Uterus (tissue), 3 donors: ENCODE measurements at regions not wholly inside any gene's neighbourhood (a gene's known extent, or its start where the extent isn't known, plus 50 kb on each side); places are given as distances from the start of the nearest gene placed in this dataset.

ENCODE experiments used
- DNase-seq, 2 donors: peaks; one replicate each; pipeline ENCODE4 v3.0.0-alpha.2; 2019 to 2020
- H3K27ac ChIP-seq, 2 donors: fragments of 200-600 bp; sonication (generic); 1 replicate in 1 of 2; 2 replicates in 1 of 2; pipeline ENCODE4 v1.5.1; 2016 to 2018
- H3K27me3 ChIP-seq, 2 donors: fragments of 200-600 bp; sonication (generic); one replicate each; pipeline ENCODE4 v1.5.1; 2018 to 2019; ENCODE audit warnings: control low read depth in 1 of 2
- H3K36me3 ChIP-seq, 2 donors: fragments of 200-600 bp; sonication (generic); one replicate each; pipeline ENCODE4 v1.5.1; 2019; ENCODE audit warnings: control low read depth in 1 of 2
- H3K4me1 ChIP-seq, 2 donors: fragments of 200-600 bp; sonication (generic); one replicate each; pipeline ENCODE4 v1.5.1; 2018 to 2019; ENCODE audit warnings: control low read depth in 1 of 2
- H3K4me3 ChIP-seq, 2 donors: fragments of 200-600 bp; sonication (generic); 1 replicate in 1 of 2; 2 replicates in 1 of 2; pipeline ENCODE4 v1.5.1; 2018 to 2019; ENCODE audit warnings: mild to moderate bottlenecking in 1 of 2
- H3K9me3 ChIP-seq, 2 donors: fragments of 200-600 bp; sonication (generic); one replicate each; pipeline ENCODE4 v1.5.1; 2019; ENCODE audit warnings: control low read depth in 1 of 2
- CTCF ChIP-seq, 4 experiments: fragments of 200-600 bp in 2 of 4; fragments of 450-650 bp in 2 of 4; sonication (generic) in 2 of 4; IDR thresholded peaks; one replicate each; pipeline ENCODE4 v1.5.1; 2016 to 2019; ENCODE audit warnings: antibody characterized with exemption in 4 of 4, mild to moderate bottlenecking in 2 of 4, moderate library complexity in 1 of 4
- POLR2A ChIP-seq, 2 donors: fragments of 450-650 bp; IDR thresholded peaks; one replicate each; pipeline ENCODE4 v1.6.1; 2016; ENCODE audit warnings: antibody characterized with exemption in 2 of 2, mild to moderate bottlenecking in 1 of 2, moderate library complexity in 1 of 2
- intact Hi-C: fragments of 100-400 bp; cut with DNase I; formaldehyde crosslinking; loops from one replicate; pipeline ENCODE4 v1.15.1; 2023; ENCODE audit warnings: low total_unique reads
- donor health status: DM: yes; HTN: yes; CAD: no.

DNA sequence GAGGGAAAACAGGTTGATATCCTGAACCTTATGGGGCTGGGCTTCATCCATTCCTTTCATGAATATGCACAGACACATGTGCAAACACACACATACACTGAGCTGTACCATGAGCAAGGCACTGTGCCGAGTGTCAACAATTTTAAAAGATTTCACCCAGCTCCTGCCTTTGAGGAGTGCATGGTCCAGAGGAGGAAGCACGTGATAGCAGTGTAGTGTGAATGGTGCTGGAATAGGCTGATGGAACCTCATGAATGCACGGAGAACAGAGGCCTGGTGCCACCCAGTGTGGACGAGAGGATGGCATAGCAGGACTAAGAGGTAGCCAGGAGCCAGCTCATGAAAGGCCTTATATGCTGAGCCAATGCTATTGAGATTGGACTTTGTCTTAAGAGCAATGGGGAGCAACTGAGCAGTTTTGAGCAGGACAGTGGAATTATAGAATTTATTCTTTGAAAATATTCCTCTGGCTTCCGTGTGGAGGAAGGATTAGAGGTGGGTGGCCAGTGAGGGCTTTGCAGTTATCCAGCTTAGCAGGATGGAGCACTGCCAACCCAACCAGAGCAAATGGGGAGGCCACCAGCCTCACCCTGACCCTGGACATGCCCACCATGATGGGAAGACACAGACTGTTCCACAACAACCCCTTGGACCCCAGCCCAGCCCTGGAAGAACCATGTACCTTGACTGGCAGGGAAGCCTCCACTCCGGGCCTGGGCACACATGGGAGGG lies 84.4 kb downstream of the UNC5CL start:
- intact Hi-C loops = no loop called here

DNA sequence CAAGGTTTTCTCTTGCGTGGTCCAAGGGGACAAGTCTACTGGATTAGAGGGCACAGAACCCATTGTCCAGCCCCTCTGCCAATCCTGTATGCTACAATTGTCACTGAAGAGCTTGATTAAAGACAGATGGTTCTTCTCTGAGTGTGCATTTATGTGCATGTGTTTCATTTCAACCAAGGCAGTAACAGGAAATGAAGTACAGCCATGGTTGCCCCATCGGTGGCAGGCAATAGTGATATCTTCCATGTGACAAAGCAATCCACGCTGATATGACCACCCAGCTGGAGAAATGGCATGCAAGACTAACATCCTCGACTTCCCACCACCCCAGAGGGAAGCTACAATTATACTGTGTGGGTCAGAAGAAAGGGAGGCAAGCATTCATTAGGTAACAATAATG lies 85.5 kb downstream of the UNC5CL start:
- Histone ChIP-seq H3K27ac (no peak overlapping the region), H3K36me3 (no peaks in the 10 kb centered on the region), H3K4me1 (no peaks in the 10 kb centered on the region), H3K4me3 (no peak overlapping the region), H3K9me3 (no peaks in the 10 kb centered on the region), H3K27me3 (no peaks in the 10 kb centered on the region)
- no peak for TF ChIP-seq CTCF (IDR thresholded peaks at IDR 0.05)
- TF ChIP-seq POLR2A (IDR thresholded peaks at IDR 0.05) = no peak
- intact Hi-C loops = no loop called here
- DNase-seq = no peak

More for the DNA sequence above, 84.4 kb downstream of the UNC5CL start:
- H3K4me1 ChIP-seq = no peaks in the 10 kb centered on the region
- no peak for DNase-seq
- TF ChIP-seq POLR2A (IDR thresholded peaks at IDR 0.05) = no peak
- TF ChIP-seq CTCF (IDR thresholded peaks at IDR 0.05) = no peak
- no peak overlapping the region for H3K27ac ChIP-seq
- H3K27me3 ChIP-seq = no peaks in the 10 kb centered on the region
- no peak overlapping the region for H3K4me3 ChIP-seq
- no peaks in the 10 kb centered on the region for H3K36me3 ChIP-seq
- no peaks in the 10 kb centered on the region for H3K9me3 ChIP-seq

- Histone ChIP-seq H3K36me3 (no peaks in the 10 kb centered on the region), H3K4me3 (no peak overlapping the region), H3K27me3 (no peaks in the 10 kb centered on the region), H3K9me3 (no peaks in the 10 kb centered on the region), H3K27ac (no peak overlapping the region), H3K4me1 (no peaks in the 10 kb centered on the region)
- TF ChIP-seq POLR2A (IDR thresholded peaks at IDR 0.05) (no peak), CTCF (IDR thresholded peaks at IDR 0.05) (no peak)
- no peak for DNase-seq
- intact Hi-C loops = no loop called here
These were observed 87.9 kb downstream of the UNC5CL start for GRCh38 chr6:40950986-40951698.

DNA sequence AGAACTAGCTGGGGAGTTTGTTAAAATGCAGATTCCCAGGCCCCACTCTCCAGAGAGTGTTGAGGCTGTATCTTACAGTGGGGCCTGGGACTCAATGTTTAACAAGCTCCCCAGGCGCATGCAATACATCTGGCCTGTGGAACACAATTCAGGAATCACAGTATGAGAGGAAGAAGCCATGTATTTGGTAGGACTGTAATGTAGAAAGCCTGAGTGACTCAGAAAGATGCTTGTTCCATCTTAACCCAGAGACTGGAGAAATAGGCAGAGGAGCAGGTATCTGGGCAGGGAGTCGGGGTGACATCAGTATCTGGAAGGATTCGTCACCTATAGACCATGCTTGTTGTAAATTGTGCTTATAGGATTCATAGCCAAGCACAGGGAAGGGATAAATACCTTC lies 90.5 kb downstream of the UNC5CL start:
- intact Hi-C loops = no loop called here
- H3K36me3 ChIP-seq = no peaks in the 10 kb centered on the region
- no peak overlapping the region for H3K27ac ChIP-seq
- TF ChIP-seq CTCF (IDR thresholded peaks at IDR 0.05) (no peak), POLR2A (IDR thresholded peaks at IDR 0.05) (no peak)
- no peak for DNase-seq
- H3K4me1 ChIP-seq = no peaks in the 10 kb centered on the region
- no peaks in the 10 kb centered on the region for H3K9me3 ChIP-seq
- H3K4me3 ChIP-seq = no peak overlapping the region
- H3K27me3 ChIP-seq = no peaks in the 10 kb centered on the region

DNA sequence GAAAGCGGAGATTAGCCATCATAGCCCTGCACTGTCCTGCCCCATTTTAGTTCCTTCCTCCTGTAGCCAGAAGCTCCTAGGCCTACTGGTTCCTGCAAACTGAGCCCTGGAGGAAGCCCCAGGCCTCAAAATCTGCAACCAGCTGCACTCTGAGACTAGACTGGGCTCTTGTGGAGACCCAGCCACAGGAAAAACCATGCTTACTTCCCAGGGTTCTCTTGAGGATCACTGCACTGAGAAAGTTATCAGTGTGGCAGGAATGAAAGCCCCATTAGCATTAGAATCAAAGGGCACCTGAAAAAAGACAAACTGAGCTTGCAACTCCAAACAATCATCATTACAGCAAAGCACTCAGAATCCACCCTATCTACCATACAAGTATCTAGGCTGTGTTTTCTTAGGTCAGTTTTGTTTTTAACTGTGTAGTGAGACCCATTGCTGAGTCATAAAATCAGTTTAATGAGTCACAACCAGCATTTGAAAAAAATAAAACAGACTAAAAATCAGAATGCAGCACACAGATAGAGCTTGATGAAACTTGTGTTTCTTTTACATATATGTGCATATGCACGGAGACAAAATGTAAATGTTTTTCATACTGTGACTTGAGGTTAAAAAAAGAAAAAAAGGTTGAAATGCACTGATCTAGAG lies 91.0 kb downstream of the UNC5CL start:
- no peak for TF ChIP-seq CTCF (IDR thresholded peaks at IDR 0.05)
- no peak for TF ChIP-seq POLR2A (IDR thresholded peaks at IDR 0.05)
- H3K9me3 ChIP-seq = no peaks in the 10 kb centered on the region
- no peak overlapping the region for H3K4me3 ChIP-seq
- no peaks in the 10 kb centered on the region for H3K27me3 ChIP-seq
- no peak for DNase-seq
- intact Hi-C loops = no loop called here
- no peaks in the 10 kb centered on the region for H3K36me3 ChIP-seq
- H3K4me1 ChIP-seq = no peaks in the 10 kb centered on the region
- no peak overlapping the region for H3K27ac ChIP-seq
